ENCODE measurements at regions not wholly inside any gene's neighbourhood (a gene's known extent, or its start where the extent isn't known, plus 50 kb on each side); places are given as distances from the start of the nearest gene placed in this dataset.

- no peak for DNase-seq (ENCODE audit: extremely low read depth, low read depth)
Measured at GRCh38 chr7:136496551-136496950, 371.9 kb upstream of the CHRM2 start.

GRCh38 chr7:136495081-136495480 lies 373.4 kb upstream of the CHRM2 start:
- no peak for TF ChIP-seq CTCF (IDR thresholded peaks at IDR 0.05; ENCODE audit: low read depth, low read length)
- DNase-seq (ENCODE audit: extremely low read depth, low read depth): no peak

More at GRCh38 chr7:136496551-136496950, 371.9 kb upstream of the CHRM2 start:
- TF ChIP-seq CTCF (IDR thresholded peaks at IDR 0.05; ENCODE audit: low read depth, low read length): no peak

GRCh38 chr7:136492366-136492765 lies 376.1 kb upstream of the CHRM2 start:
- TF ChIP-seq CTCF (IDR thresholded peaks at IDR 0.05; ENCODE audit: low read depth, low read length): no peak
- no peak for DNase-seq (ENCODE audit: extremely low read depth, low read depth)

GRCh38 chr7:136489808-136490207 lies 378.6 kb upstream of the CHRM2 start:
- TF ChIP-seq CTCF (IDR thresholded peaks at IDR 0.05; ENCODE audit: low read depth, low read length): no peak
- DNase-seq (ENCODE audit: extremely low read depth, low read depth): no peak

GRCh38 chr7:136480901-136481300 lies 387.6 kb upstream of the CHRM2 start:
- DNase-seq (ENCODE audit: extremely low read depth, low read depth): no peak
- no peak for TF ChIP-seq CTCF (IDR thresholded peaks at IDR 0.05; ENCODE audit: low read depth, low read length)

- no peak for DNase-seq (ENCODE audit: extremely low read depth, low read depth)
- no peak for TF ChIP-seq CTCF (IDR thresholded peaks at IDR 0.05; ENCODE audit: low read depth, low read length)
Measured at GRCh38 chr7:136479922-136480321, 388.5 kb upstream of the CHRM2 start.

GRCh38 chr7:136470179-136470578 lies 398.3 kb upstream of the CHRM2 start:
- no peak for DNase-seq (ENCODE audit: extremely low read depth, low read depth)
- TF ChIP-seq CTCF (IDR thresholded peaks at IDR 0.05; ENCODE audit: low read depth, low read length): no peak
